SK-N-SH treated with all-trans-retinoic acid at 6 μM for 48 hours (cell line): ENCODE measurements at regions not wholly inside any gene's neighbourhood (a gene's known extent, or its start where the extent isn't known, plus 50 kb on each side); places are given as distances from the start of the nearest gene placed in this dataset.

ENCODE experiments used
- ATAC-seq: fragments of 200-7000 bp; cut with Tn5 transposase; 3 replicates; pipeline ENCODE4 v1.9.1; 2020; ENCODE audit warnings: mild to moderate bottlenecking, moderate library complexity
- ARNTL ChIP-seq: fragments of 450-650 bp; formaldehyde crosslinking; IDR thresholded peaks from 2 replicates; pipeline ENCODE4 v1.5.0; 2020; ENCODE audit warnings: low read depth, mild to moderate bottlenecking, moderate library complexity, borderline replicate concordance
- BACH2 ChIP-seq: fragments of 250-450 bp; sonication (Bioruptor Pico); IDR thresholded peaks from 2 replicates; pipeline ENCODE4 v1.9.0; 2021; ENCODE audit warnings: mild to moderate bottlenecking, borderline replicate concordance
- CREB5 ChIP-seq: fragments of 250-450 bp; sonication (Bioruptor Pico); IDR thresholded peaks from 2 replicates; pipeline ENCODE4 v1.5.1; 2020; ENCODE audit warnings: low read depth, mild to moderate bottlenecking, moderate library complexity
- CSRNP3 ChIP-seq: fragments of 250-450 bp; sonication (Bioruptor Pico); IDR thresholded peaks from 2 replicates; pipeline ENCODE4 v1.5.1; 2021; ENCODE audit warnings: mild to moderate bottlenecking, moderate library complexity
- ESRRG ChIP-seq: fragments of 250-450 bp; sonication (Bioruptor Pico); IDR thresholded peaks from 2 replicates; pipeline ENCODE4 v1.6.1; 2021; ENCODE audit warnings: mild to moderate bottlenecking
- GLIS3 ChIP-seq: fragments of 250-450 bp; sonication (Bioruptor Pico); IDR thresholded peaks from 2 replicates; pipeline ENCODE4 v1.5.0; 2020; ENCODE audit warnings: mild to moderate bottlenecking, moderate library complexity
- ISL1 ChIP-seq: fragments of 250-450 bp; sonication (Bioruptor Pico); IDR thresholded peaks from 2 replicates; pipeline ENCODE4 v2.1.2; 2022; ENCODE audit warnings: mild to moderate bottlenecking, moderate library complexity
- OSR1 ChIP-seq: fragments of 250-450 bp; sonication (Bioruptor Pico); IDR thresholded peaks from 2 replicates; pipeline ENCODE4 v1.8.0; 2022; ENCODE audit warnings: moderate library complexity, mild to moderate bottlenecking, inconsistent platforms
- PPARA ChIP-seq: fragments of 250-450 bp; sonication (Bioruptor Pico); IDR thresholded peaks from 2 replicates; pipeline ENCODE4 v1.5.0; 2020; ENCODE audit warnings: mild to moderate bottlenecking, borderline replicate concordance
- RARB ChIP-seq: fragments of 250-450 bp; sonication (Bioruptor Pico); IDR thresholded peaks from 2 replicates; pipeline ENCODE4 v1.8.0; 2021; ENCODE audit warnings: mild to moderate bottlenecking, moderate library complexity
- SNAI2 ChIP-seq: fragments of 250-450 bp; sonication (Bioruptor Pico); IDR thresholded peaks from 2 replicates; pipeline ENCODE4 v1.5.0; 2020; ENCODE audit warnings: mild to moderate bottlenecking, moderate library complexity
- TCF4 ChIP-seq: fragments of 250-450 bp; sonication (Bioruptor Pico); IDR thresholded peaks from 2 replicates; pipeline ENCODE4 v1.8.0; 2021; ENCODE audit warnings: mild to moderate bottlenecking, moderate library complexity, borderline replicate concordance
- TSHZ2 ChIP-seq: fragments of 250-450 bp; sonication (Bioruptor Pico); IDR thresholded peaks from 2 replicates; pipeline ENCODE4 v1.5.0; 2020; ENCODE audit warnings: mild to moderate bottlenecking, moderate library complexity
- ZC3H10 ChIP-seq: fragments of 250-450 bp; sonication (Bioruptor Pico); IDR thresholded peaks from 2 replicates; pipeline ENCODE4 v1.5.1; 2021; ENCODE audit warnings: mild to moderate bottlenecking, moderate library complexity
- ZFP3 ChIP-seq: fragments of 250-450 bp; sonication (Bioruptor Pico); IDR thresholded peaks from 2 replicates; pipeline ENCODE4 v1.5.0; 2020; ENCODE audit warnings: mild to moderate bottlenecking, moderate library complexity
- ZFP30 ChIP-seq: fragments of 450-650 bp; formaldehyde crosslinking; IDR thresholded peaks from 2 replicates; pipeline ENCODE4 v1.5.0; 2022; ENCODE audit warnings: mild to moderate bottlenecking, moderate library complexity
- ZNF565 ChIP-seq: fragments of 450-650 bp; formaldehyde crosslinking; conservative IDR thresholded peaks from 2 replicates; pipeline ENCODE4 v1.5.0; 2020; ENCODE audit warnings: low read depth, mild to moderate bottlenecking, moderate library complexity
- ZNF70 ChIP-seq: fragments of 450-650 bp; formaldehyde crosslinking; IDR thresholded peaks from 2 replicates; pipeline ENCODE4 v1.5.0; 2020; ENCODE audit warnings: mild to moderate bottlenecking, moderate library complexity
- ZNF8 ChIP-seq: fragments of 450-650 bp; formaldehyde crosslinking; IDR thresholded peaks from 2 replicates; pipeline ENCODE4 v1.5.0; 2020; ENCODE audit warnings: mild to moderate bottlenecking, moderate library complexity
- TF ChIP-seq, protein P1 (sequence below): fragments of 250-450 bp; sonication (Bioruptor Pico); IDR thresholded peaks from 2 replicates; pipeline ENCODE4 v1.8.0; 2021; ENCODE audit warnings: low read depth, mild to moderate bottlenecking, moderate library complexity, borderline replicate concordance

DNA sequence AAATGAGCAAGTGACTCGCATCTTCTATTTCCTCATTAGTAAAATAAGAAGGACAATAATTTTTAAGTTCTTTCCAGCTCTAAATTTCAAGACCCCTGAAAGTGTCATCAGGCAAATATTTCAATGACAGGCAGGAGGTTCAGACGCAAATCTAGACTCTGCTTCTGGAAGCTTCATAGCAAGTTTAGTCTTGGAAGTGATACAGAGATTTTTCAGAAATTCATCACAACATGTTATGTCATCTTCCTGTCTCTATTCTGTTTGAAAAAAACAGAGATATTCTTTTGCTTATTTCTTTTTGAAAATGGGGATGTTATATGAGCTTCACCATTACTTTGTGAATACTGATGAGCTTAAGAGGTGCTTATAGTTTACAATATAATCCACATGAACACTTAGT lies 74.0 kb downstream of the C3orf85 start:
- no peak for ATAC-seq
- TF ChIP-seq ZNF8 (CRISPR knock-in tag) (no peak), ISL1 (CRISPR knock-in tag) (no peak), TCF4 (CRISPR knock-in tag) (no peak), OSR1 (CRISPR knock-in tag) (no peak), ZNF70 (CRISPR knock-in tag) (no peak), GLIS3 (CRISPR knock-in tag) (no peak), ZC3H10 (no peak), CSRNP3 (CRISPR knock-in tag) (no peak), ZNF565 (CRISPR knock-in tag) (no peak), ESRRG (CRISPR knock-in tag) (no peak), ARNTL (CRISPR knock-in tag) (no peak), PPARA (no peak), BACH2 (CRISPR knock-in tag) (no peak), ZFP30 (CRISPR knock-in tag) (no peak), SNAI2 (CRISPR knock-in tag) (no peak)
- TF ChIP-seq, protein P1, sequence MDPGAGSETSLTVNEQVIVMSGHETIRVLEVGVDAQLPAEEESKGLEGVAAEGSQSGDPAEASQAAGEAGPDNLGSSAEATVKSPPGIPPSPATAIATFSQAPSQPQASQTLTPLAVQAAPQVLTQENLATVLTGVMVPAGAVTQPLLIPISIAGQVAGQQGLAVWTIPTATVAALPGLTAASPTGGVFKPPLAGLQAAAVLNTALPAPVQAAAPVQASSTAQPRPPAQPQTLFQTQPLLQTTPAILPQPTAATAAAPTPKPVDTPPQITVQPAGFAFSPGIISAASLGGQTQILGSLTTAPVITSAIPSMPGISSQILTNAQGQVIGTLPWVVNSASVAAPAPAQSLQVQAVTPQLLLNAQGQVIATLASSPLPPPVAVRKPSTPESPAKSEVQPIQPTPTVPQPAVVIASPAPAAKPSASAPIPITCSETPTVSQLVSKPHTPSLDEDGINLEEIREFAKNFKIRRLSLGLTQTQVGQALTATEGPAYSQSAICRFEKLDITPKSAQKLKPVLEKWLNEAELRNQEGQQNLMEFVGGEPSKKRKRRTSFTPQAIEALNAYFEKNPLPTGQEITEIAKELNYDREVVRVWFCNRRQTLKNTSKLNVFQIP (CRISPR knock-in tag): no peak

GRCh38 chr3:109211941-109212340 lies 75.4 kb downstream of the C3orf85 start:
- ATAC-seq: no peak
- TF ChIP-seq TSHZ2 (CRISPR knock-in tag): no peak
- TF ChIP-seq OSR1 (CRISPR knock-in tag): no peak
- TF ChIP-seq ZNF70 (CRISPR knock-in tag): no peak

GRCh38 chr3:109213321-109213720 lies 76.8 kb downstream of the C3orf85 start:
- TF ChIP-seq ZC3H10 (no peak), CSRNP3 (CRISPR knock-in tag) (no peak), GLIS3 (CRISPR knock-in tag) (no peak), PPARA (no peak), ZNF8 (CRISPR knock-in tag) (no peak), CREB5 (CRISPR knock-in tag) (no peak), OSR1 (CRISPR knock-in tag) (no peak), ISL1 (CRISPR knock-in tag) (no peak), ZFP3 (CRISPR knock-in tag) (no peak), RARB (no peak), ESRRG (CRISPR knock-in tag) (no peak), ZNF565 (CRISPR knock-in tag) (no peak), ARNTL (CRISPR knock-in tag) (no peak), TCF4 (CRISPR knock-in tag) (no peak), TSHZ2 (CRISPR knock-in tag) (no peak), BACH2 (CRISPR knock-in tag) (no peak), ZNF70 (CRISPR knock-in tag) (no peak), SNAI2 (CRISPR knock-in tag) (no peak), ZFP30 (CRISPR knock-in tag) (no peak)
- TF ChIP-seq, protein P1 (CRISPR knock-in tag): no peak

More at GRCh38 chr3:109213321-109213720, 76.8 kb downstream of the C3orf85 start:
- no peak for ATAC-seq
